Erythroblast (primary cell): ENCODE measurements at regions not wholly inside any gene's neighbourhood (a gene's known extent, or its start where the extent isn't known, plus 50 kb on each side); places are given as distances from the start of the nearest gene placed in this dataset.

ENCODE experiments used
- DNase-seq, 2 experiments: peaks; one replicate each; lab custom pipeline; 2025; lab: John Stamatoyannopoulos, UW
- GATA1 ChIP-seq: IDR thresholded peaks from 2 replicates; pipeline ENCODE4 v1.6.1; 2011; ENCODE audit warnings: low read depth, mild to moderate bottlenecking, control low read depth, low read length, moderate library complexity
- POLR2A ChIP-seq: IDR thresholded peaks from 2 replicates; pipeline ENCODE4 v1.6.1; 2011; ENCODE audit warnings: mild to moderate bottlenecking, low read length

DNA sequence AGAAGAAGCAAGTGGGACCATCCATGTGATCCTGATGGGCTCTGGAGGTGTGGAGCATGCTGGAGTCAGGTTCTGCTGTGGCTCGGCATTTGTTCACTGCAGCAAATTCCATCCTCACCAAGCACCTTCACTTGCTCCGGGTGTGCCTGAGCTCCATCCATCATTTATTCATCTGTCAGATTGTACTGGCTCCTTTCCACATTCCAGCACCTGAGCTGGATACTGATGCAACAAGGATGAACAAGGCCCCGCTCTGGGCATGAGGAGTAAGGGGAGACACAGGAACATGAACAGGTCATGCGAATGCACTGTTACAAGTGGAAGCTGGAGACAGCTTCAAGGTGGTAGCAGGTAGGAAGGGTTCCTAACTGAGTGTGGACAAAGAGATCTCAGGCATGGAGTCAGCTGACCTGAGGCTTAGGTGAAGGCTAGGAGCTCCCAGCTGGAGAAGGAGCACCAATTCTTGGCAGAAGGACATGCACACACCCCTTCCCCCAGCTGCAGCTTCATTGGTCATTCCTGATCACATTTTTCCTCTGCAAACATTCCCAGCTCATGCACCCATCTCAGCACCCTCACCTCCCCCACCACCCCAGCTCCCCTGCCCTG is 133.7 kb upstream of the ZMIZ1 start:
- no peak for TF ChIP-seq POLR2A
- TF ChIP-seq GATA1: no peak
- DNase-seq: no peak

DNA sequence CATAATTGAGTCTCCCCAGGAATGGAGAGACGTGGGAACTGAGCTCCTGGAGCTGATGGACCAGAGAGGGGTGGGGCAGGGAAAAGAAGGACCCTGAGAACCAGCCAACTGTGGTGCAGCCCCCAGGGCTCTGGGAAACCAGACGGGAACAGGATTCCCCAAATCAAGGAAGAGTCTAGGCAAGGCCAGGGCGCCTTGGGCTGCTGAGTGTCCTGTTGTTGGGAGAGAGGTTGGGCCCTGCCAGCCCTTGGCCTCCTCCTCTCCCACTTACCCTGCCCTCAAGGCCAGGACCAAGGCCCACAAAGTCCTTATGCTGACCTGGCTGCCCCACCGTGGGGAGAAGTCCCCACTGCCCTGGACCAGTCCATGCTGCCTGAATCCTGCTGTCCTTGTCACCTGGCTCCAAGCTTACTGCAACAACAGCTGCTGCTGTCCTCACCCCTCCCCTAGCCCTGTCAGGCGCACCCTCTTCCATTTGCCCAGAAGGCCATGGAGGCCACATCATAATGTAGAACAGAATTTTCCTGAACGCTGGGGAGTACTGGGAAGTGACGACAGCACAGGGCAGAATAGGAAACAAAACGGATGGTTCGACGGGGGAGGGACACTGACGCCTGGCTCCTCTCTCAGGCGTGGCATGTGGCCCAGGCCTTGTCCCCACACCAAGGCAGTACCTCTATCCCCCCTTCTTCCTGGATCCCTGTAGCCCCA is 132.9 kb upstream of the ZMIZ1 start:
- DNase-seq: no peak
- TF ChIP-seq GATA1 (no peak), POLR2A (no peak)

DNA sequence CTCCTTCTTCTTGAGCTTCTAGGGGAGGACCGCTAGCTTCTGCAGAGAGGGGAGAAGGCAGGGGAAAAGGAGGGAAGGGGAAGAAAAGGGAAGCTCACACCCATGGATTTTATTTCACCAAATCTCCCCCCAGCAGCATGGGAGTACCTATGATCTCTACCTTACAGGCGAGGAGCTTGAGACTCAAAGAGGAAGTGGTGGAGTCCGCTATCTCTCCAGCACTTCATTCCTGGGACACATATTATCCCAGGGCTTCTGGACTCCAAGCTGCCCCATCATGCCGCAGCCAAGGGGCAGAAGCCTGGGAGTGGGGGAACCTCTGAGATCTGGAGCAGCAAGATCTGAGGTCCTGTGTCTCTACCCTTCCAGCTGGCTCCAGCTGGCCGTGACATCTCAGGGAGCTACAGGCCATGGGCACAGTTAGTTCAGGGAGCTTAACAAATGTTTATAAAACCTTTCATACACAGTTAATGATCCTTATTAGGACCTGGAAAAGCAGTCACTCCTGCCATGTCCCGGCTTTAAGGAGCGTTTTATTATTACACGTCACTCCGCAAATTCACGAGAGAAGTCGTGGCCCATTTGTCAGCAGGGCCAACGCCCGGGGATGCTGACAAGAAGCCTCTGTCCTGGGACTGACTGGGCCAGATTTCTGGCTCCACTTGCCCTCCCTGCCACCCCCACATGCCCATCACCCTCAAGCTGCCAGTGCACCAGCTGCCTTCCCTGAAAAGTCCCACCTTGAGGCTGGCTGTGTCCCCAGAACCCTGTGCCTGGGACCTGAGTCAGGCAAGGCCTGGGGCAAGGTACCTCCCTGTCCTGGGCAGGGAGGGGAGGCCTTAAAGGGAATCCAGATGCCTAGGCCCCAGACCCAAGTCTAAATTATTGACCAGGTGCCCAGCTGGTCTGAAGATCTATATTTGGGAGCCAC is 132.1 kb upstream of the ZMIZ1 start:
- TF ChIP-seq GATA1: no peak
- TF ChIP-seq POLR2A: no peak
- DNase-seq: no peak

DNA sequence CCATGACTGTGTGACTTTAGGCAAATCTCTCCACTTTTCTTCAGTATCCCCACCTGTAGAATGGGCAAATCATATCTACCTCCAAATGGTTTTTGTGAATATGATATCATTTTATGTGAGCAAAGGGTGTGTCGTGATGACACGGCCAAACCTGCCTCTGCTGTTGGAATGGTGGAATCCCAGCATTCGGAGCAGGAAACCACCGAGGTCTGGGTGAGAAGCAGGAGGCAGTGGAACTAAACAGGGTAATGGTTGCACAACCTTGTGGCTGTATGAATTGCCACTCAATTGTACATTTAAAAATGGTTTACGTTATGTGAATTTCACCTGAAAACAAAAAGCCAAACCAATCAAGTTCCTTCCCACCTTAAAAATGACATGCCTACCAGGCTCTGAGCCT is 131.4 kb upstream of the ZMIZ1 start:
- no peak for DNase-seq
- TF ChIP-seq POLR2A (no peak), GATA1 (no peak)

DNA sequence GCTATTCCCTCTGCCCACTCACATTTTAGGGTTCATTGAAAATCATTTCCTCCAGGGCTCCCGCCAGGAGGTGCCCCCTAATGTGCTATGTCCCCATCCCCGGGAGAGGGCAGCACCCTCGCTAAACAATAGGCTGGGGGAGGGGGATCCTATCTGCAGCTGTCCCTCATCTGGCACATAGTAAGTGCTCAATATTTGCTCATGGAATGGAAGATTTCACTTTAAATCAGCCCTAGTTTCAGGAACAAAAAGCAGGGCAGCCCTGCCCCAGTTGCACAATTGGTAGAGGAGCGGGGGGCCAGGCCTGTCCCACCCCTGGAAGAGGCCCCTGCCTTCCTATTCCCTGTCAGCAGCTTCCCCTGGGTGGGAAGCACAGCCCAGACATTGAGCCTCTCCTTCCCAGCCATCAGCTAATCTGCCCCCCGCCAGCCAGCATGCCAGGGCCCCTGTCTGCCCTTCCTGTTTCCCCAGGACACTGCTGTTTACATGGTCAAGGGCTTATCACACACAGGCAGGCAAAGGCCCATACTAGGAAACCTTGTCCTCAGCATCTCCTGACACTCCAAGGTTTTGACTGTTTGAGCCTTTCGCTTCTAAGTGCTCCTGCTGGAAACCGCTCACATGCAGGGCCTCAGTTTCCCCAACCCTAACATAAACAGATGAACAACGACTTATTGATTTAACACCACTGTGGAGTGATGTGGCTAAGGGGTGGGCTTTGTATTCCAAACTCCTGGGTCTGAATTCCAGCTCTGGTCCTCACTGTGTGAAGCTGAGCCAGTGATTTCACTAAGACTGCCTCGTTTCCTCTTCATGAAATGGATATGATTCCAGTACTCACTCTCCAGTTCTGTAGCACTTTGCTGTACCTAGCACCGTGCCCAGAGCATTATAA is 130.7 kb upstream of the ZMIZ1 start:
- peak; percentile 32 to 42 for DNase-seq
- TF ChIP-seq POLR2A (no peak), GATA1 (no peak)

DNA sequence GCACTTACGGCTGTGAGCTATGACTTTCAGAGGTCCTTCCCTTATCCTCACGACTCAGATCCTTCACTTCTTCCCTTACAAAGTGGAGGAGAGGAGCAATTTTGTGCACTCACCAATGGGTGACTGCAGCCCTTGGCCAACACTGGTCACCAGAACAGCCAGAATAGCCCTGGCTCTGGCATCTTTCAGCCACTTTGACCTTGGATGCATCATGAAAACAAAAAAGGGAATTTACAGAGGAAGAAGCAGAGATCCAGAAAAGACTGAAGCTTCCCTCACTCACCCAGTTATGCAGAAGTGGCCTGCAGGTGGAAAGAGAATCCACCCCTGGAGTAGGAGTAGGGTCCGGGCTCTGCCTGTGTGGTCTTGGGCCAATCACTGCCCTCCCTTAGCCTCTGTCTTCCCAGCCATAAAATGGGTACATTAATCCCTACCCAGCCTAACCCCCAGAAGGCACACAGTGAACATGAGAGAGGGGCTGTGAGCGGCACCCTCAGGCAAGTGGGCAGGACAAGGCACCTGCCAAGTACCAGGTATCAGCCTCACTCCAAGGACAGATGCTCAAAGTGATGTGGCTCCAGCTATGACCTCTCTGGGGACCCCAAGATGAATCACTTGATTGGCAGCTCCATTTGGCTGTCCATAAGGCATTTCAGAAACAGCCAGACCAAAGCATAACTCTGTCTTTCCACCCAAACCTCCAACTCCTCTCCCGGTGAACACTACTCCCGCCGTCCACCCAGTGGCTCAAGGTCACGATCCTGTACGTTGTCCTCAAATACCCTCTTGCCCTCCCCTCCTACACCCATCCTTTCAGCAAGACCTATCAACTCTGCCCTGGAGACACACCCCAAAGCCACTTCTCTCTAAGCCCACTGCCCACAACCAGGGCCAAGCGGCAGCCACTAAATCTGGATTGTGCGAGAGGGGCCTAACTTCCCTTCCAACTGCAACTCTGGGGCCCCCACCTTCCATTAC is 129.8 kb upstream of the ZMIZ1 start:
- DNase-seq: no peak
- TF ChIP-seq GATA1: no peak

DNA sequence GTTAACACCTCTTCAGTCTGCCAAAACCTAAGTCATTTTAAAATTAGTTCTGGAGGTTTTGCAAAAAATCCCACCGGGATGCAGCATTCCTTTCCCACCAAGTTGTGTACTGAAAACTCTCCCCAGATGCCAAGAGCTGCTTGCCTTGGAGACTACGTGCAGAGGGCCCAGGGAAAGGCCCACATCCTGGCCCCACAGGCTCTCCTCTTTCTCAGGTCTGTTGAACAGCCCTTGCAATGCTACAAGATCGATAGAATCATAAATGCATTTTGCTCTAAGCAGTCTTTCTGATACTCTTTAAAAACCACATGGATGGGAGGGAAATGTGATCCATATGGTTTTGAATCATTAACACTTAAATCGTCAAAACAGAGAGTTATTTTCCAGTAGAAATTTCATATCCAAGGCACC is 126.7 kb upstream of the ZMIZ1 start:
- DNase-seq: no peak
- TF ChIP-seq GATA1 (no peak), POLR2A (no peak)

DNA sequence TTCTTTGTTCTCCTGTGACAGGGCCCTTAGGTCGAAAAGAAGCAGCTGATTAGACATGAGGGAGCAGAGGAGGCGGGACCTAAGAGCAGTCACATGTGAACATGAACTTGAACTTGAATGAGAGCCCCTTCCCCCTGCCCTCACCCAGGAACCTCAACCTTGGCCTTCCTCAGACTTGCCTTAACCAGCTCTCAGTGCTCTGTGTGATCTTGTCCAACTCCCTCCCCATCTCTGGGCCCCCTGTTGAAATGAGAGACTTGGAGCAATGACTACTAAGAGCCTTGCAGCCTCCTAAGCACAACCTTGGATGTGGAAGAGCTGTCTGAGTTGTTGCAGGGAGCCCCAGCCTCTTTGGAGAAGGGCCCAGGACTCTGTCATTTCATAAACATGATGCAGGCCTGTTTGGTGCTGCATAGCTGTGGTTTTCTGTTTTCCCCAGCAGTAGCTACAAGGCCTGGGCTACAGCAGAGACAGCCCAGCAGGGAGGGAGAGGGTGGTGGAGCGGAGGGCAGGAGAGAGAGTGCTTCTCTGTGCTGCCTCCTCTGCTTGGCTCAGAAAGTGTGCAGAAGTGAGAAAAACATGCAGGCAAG is 123.9 kb upstream of the ZMIZ1 start:
- TF ChIP-seq GATA1: no peak
- TF ChIP-seq POLR2A: no peak
- no peak for DNase-seq

DNA sequence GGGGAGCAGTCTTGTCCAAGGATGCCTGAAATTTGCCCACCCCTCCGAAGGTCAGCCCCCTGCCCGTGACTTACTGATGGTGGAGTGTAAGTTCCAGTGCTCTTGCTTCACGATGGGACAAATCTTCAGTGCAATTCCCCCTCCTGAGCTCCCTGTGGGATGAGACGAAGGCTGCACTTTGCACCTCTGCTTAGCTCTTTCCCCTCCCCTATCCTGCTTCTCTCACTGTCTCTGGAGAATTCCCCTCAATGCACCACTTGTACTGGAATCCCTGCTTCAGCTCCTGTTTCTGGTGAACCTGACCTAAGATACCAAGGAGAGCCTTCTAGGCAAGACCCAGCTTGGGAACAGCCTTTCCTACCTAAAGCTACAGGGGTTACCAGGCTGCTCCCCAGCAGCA is 122.9 kb upstream of the ZMIZ1 start:
- no peak for TF ChIP-seq POLR2A
- TF ChIP-seq GATA1: no peak
- DNase-seq: no peak

DNA sequence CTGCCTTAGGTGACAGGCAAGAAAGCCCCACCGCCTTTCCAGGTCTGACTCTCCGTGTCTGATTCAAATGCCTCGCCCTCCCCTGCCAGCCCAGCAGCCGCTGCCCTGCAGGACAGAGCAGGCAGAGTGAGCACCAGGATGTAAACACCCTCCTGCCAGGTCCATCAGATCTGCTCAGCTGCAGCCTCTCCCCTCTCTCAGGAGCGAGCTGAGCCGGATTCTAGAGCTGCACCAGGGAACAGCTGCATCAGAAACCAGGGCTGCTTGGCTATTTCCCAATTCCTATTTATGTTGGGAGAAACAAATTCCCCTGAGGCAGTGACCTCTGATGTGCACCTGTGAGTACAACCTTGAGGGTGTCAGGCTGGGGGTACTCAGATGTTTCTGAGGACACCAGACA is 121.5 kb upstream of the ZMIZ1 start:
- TF ChIP-seq POLR2A (no peak), GATA1 (no peak)
- DNase-seq: no peak

DNA sequence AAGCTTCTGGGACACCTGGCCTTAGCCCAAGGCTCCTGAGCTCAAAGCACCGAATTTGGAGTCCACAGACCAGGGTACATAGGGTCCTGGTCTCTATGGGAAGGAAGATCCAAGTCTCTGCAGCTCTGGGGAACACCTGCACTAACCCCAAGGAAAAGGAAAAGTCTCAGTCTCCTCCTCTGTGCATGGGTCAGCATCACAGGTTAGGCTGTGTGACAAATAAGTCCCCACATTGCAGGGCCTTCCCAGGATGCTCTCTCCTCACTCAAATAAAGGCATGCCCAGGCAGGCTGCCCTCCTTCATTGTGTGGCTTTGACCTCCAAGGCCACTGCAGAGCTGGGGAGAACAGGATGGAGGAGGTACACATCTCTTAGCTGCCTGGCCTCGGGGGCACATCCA is 121.0 kb upstream of the ZMIZ1 start:
- no peak for TF ChIP-seq GATA1
- no peak for TF ChIP-seq POLR2A
- DNase-seq: no peak

DNA sequence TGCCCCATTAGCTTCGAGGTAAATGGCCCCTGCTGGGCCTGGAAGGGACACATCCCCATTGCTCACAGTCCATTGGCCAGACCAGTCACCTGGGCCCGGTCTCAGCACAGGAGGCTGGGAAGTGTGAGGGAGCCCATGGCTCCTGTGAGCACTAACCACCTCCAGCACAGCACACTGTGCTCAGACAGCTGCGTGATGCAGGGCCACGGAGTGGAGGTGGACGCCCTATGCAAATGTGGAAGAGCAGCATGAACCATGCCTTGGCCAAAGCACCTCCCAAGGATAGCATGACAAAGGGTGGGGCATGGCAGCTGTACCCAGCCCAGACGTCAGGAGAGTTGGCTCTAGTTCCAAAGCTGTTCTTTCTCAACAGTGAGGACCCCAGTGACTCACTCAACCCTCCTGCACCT is 120.1 kb upstream of the ZMIZ1 start:
- no peak for TF ChIP-seq POLR2A
- no peak for TF ChIP-seq GATA1
- no peak for DNase-seq
